ENCODE measurements at regions not wholly inside any gene's neighbourhood (a gene's known extent, or its start where the extent isn't known, plus 50 kb on each side); places are given as distances from the start of the nearest gene placed in this dataset.

GRCh38 chr1:238323490-238323889 is 432.8 kb upstream of the ZP4 start:
- intact Hi-C loops (cut with micrococcal nuclease), result no loop called here

- intact Hi-C loops (cut with micrococcal nuclease), result no loop called here
Observed at GRCh38 chr1:238319957-238320356, 429.2 kb upstream of the ZP4 start.

DNA sequence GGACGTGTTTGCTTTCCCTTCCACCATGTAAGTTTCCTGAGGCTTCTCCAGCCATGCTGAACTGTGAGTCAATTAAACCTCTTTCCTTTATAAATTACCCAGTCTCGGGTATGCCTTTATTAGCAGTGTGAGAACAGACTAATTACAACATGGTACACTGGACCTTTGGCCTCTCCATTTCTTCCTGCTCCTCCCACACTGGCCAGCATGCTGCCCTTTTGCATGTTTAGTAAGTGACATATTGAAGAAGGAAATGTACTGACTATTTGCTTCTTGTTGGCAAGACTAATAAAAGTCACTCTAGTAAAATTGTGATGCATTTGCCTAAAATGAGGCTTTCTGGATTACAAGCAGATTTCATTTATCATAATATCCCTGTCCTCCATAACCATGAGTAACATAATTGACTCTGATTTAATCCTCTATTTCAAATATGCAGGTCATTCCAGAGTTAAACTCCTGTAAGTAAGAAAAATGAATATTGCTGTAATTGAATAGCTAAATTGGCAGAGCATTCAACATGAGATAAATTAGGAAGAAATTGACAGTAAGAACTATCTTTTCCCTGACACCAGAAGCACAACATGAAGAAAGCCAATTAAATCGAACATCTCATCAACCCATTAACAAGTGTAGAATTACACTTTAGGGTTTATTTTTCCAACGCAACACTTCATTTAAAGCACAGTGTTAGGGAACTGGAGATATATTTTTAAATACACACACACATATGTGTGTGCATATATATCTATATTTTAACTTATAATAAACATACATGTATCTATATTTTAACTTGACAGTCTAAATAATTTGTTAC is 427.8 kb upstream of the ZP4 start:
- intact Hi-C loops (cut with micrococcal nuclease), result no loop called here

DNA sequence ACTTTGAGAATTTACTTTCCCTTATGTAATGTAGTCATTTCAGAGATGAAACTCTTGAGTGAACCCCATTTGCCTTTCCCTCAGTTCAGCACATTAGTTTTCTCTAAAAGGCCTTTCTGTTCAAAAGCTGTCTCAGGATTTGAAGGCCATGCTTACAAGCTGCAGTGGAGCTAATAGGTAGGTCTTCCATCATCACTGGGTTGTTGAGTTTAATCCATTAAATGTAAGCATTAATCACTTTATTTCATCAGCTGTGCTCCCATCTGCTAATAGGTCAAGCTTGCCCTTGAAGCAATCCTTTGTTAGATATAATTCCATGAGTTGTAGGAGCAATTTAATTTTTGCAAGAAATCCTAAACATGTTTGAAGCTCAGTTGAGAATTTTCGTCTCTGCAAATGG is 422.2 kb upstream of the ZP4 start:
- intact Hi-C loops (cut with micrococcal nuclease), result no loop called here

DNA sequence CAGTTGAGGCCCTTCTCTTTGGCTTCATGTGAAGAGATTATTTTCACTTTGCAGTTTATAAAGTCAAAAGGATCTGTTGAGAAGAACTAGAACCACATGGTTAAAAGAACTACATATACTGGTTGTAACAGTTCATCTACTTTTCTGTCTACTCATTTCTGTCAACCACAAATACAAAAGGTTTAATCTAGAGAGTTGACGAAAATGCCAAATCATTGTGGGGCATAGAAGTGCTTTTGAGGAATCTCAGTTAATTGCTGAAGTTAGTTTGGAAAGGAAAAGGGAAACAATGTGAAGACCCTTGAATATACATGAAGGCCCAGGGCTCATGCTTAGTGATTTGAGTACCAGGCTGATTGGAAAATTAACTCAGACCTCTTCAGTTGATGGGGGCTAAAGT is 415.7 kb upstream of the ZP4 start:
- intact Hi-C loops (cut with micrococcal nuclease), result no loop called here

GRCh38 chr1:238302646-238303045 is 411.9 kb upstream of the ZP4 start:
- intact Hi-C loops (cut with micrococcal nuclease), result no loop called here

DNA sequence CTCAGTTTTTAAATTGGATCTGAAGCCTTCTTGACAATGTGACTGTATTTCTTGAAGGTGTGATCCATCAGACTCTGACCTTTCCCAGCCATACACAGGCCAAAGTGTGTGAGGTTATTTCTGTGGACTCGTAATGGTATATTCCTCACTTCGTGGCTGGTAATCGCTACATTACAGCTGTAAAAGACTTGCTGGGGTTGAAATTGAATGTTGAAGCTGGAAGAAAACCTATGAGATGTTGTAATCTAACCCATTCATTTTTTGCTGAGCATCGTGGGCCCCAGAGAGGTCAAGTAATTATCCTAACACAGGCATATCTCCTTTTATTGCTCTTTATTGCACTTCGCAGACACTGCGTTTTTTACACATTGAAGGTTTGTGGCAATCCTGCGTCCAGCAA is 405.6 kb upstream of the ZP4 start:
- intact Hi-C loops (cut with micrococcal nuclease), result no loop called here

- intact Hi-C loops (cut with micrococcal nuclease), result no loop called here
Observed at GRCh38 chr1:238293075-238293474, 402.4 kb upstream of the ZP4 start.

DNA sequence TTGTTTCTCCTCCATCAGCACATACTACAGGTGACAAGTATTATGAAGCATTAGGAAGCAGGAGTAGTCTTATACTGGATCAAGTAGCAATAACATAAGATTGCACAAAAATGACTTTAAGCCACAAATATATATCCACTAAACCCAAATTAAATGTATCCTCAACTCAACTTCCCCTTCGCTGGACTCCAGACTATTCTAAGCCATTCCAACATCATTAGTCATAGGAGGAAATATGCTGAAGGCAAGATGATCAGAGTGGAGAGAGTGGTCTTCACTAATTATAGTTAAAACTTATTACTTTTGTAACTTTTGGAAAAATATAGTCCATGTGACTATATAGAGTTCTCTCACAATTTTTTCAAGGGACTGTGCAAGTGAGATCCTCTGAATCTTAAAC is 390.7 kb upstream of the ZP4 start:
- intact Hi-C loops (cut with micrococcal nuclease), result no loop called here

- intact Hi-C loops (cut with micrococcal nuclease), result no loop called here
Observed at GRCh38 chr1:238279694-238280380, 389.1 kb upstream of the ZP4 start.

GRCh38 chr1:238272145-238272544 is 381.4 kb upstream of the ZP4 start:
- intact Hi-C loops (cut with micrococcal nuclease), result no loop called here

DNA sequence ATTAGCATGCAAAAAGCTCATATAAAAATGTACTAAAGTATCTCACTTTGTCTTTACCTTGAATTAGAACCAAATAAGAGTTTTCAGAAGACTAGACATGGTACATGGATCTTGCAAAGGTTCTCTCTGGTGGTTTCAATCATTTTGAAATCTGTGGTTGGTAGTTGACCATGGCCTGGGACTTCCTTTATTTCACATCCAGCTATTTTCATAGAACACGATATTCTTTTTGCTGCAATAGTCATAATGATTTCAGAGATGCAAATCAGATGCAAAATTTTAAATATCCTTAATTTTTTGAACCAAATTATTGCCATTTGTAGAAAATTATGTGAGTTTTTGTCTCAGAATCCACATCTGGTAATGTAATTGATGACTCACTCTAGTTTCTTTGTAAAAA is 375.1 kb upstream of the ZP4 start:
- intact Hi-C loops (cut with micrococcal nuclease), result no loop called here

DNA sequence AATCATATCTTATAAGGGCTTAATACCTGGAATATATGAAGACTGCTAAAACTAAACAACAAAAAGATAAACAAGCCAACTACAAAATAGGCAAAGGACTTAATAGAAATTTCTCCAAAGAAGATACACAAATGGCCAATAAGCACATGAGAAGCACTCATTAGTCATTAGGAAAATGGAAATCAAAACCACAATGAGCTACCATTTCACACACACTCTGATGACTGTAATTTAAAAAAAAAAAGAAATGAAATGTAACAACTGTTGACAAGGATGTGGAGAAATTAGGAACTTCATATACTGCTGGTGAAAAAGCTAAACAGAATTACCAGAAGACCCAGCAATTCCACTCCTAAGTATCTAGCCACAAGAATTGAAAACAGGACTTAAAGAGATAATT is 374.2 kb upstream of the ZP4 start:
- intact Hi-C loops (cut with micrococcal nuclease), result no loop called here

DNA sequence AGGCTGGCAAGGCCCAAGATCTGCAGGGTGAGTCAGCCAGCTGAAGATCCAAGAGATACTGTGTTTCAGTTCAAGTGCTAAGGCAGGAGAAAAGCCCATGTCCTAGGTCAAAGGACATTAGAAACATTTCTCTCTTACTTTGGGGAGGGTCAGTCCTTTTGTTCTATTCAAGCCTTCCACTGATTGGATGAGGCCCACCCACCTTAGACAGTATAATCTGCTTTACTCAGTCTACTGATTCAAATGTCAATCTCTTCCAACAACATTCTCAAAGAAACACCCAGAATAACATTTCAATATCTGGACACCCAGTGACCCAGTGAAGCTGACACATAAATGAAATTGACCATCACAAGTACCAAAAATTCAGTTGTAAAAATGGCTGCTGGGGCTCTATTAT is 367.8 kb upstream of the ZP4 start:
- intact Hi-C loops (cut with micrococcal nuclease), result no loop called here

- intact Hi-C loops (cut with micrococcal nuclease), result no loop called here
Observed at GRCh38 chr1:238257018-238257621, 366.4 kb upstream of the ZP4 start.

DNA sequence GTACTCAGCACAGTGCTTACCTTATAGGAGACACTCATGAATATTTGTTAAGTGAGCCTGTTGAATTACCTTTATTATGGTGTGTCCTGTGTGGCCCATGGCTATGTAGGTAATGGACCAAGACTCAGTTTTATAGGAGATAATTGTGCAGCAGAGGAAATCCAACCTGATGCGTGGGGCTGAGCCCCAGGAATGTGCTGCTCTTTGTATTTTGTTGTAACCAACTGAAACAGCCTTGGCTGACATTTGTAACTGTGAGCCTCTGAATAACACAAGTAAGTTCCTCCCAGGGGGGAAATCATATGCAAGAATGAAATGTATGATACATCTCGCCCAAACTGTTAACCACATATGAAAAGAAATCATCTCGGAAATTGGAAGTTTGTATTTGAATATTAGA is 364.2 kb upstream of the ZP4 start:
- intact Hi-C loops (cut with micrococcal nuclease), result loop anchor here (5.0 kb wide), 1 partner anchor 1722 kb away; no protein-coding TSS in a partner anchor

GRCh38 chr1:238252033-238252802 is 361.5 kb upstream of the ZP4 start:
- intact Hi-C loops (cut with micrococcal nuclease), result loop anchor here (1.0 to 5.0 kb wide), 2 partner anchors 1646 to 1725 kb away; no protein-coding TSS in a partner anchor

GRCh38 chr1:238248356-238248755 is 357.6 kb upstream of the ZP4 start:
- intact Hi-C loops (cut with micrococcal nuclease), result no loop called here

- intact Hi-C loops (cut with micrococcal nuclease), result no loop called here
Observed at GRCh38 chr1:238242181-238242580, 351.5 kb upstream of the ZP4 start.

- intact Hi-C loops (cut with micrococcal nuclease), result no loop called here
Observed at GRCh38 chr1:238241607-238242006, 350.9 kb upstream of the ZP4 start.

GRCh38 chr1:238239343-238239742 is 348.6 kb upstream of the ZP4 start:
- intact Hi-C loops (cut with micrococcal nuclease), result no loop called here

DNA sequence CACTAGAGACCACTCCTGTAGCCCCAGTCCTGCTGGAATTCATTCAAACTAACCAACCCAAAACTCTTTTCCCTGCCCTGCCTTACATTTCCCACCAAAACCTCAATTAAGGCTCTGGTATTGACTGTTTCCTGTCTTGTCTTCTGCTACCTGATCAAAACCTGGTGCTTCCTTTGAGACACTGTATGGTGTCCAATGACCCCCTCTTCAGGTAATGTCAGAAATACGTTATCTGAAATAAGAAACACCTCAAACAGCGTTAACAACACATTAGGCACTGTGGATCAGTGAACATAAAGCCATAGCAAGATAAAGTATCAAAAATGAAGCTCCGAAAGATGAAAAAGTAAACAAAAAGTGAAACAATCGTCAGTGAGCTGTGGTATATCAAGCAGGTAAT is 343.2 kb upstream of the ZP4 start:
- intact Hi-C loops (cut with micrococcal nuclease), result loop anchor here (5.0 kb wide), 1 partner anchor 413 kb away; no protein-coding TSS in a partner anchor
